HCT116 (cell line): ENCODE measurements at regions not wholly inside any gene's neighbourhood (a gene's known extent, or its start where the extent isn't known, plus 50 kb on each side); places are given as distances from the start of the nearest gene placed in this dataset.

Experiments
- ATAC-seq: fragments of 200-7000 bp; cut with Tn5 transposase; 2 replicates; pipeline ENCODE4 v1.9.1; 2020; ENCODE audit warnings: mild to moderate bottlenecking, moderate library complexity
- BruUV-seq: library from RNA; stranded (reverse); fragments of 400-500 nt; replicated peaks from 2 replicates; lab custom pipeline; 2021; lab: Mats Ljungman, UMichigan
- CTCF ChIA-PET: fragments of 300-600 bp; sonication (Branson Sonifier 250); formaldehyde crosslinking; loops from one replicate; lab custom pipeline; 2021; ENCODE audit warnings: antibody characterized with exemption; lab: Charles Lee
- POLR2A ChIA-PET: fragments of 300-600, 350-600 bp; sonication (Branson Sonifier 250); formaldehyde crosslinking; loops from one replicate; lab custom pipeline; 2021; ENCODE audit warnings: antibody characterized with exemption; lab: Charles Lee
- RAD21 ChIA-PET, 2 experiments: fragments of 300-600 bp; sonication (Branson Sonifier 250); formaldehyde crosslinking; loops; one replicate each; lab custom pipeline; 2023; ENCODE audit warnings: low total read pairs in 2 of 2; ENCODE audit not compliant: uncharacterized antibody in 2 of 2, unreplicated experiment in 2 of 2, low non-redundant PET in 1 of 2; lab: Charles Lee
- DNase-seq: peaks from one replicate; pipeline ENCODE4 v3.0.0-alpha.2; 2010; ENCODE audit warnings: low read depth, low spot score
- H2AFZ ChIP-seq: fragments of 200-600 bp; shearing (Covaris generic), sonication (generic); 2 replicates; pipeline ENCODE4 v1.6.1; 2017; ENCODE audit warnings: low read depth, mixed run types, mixed read lengths, antibody characterized with exemption, low read length; ENCODE audit not compliant: poor library complexity, severe bottlenecking
- H3K27ac ChIP-seq: 2 replicates; pipeline ENCODE4 v1.5.1; 2012; ENCODE audit warnings: low read depth, low read length
- H3K27me3 ChIP-seq: fragments of 200-600 bp; sonication (generic); 2 replicates; pipeline ENCODE4 v1.6.1; 2016; ENCODE audit warnings: mixed run types, low read length, mixed read lengths; ENCODE audit not compliant: insufficient read depth
- H3K36me3 ChIP-seq, 2 experiments: fragments of 200-500 bp in 1 of 2; fragments of 200-600 bp in 1 of 2; sonication (Bioruptor generic) in 1 of 2; sonication (generic) in 1 of 2; 2 replicates each; pipeline versions ENCODE4 v1.5.1 to v1.6.1; 2014 to 2016; ENCODE audit warnings: low read length in 2 of 2, inconsistent platforms in 1 of 2, mixed read lengths in 1 of 2, mixed run types in 1 of 2; ENCODE audit not compliant: insufficient read depth in 2 of 2, control insufficient read depth in 1 of 2
- H3K4me1 ChIP-seq, 2 experiments: fragments of 200-600 bp in 1 of 2; sonication (generic) in 1 of 2; 2 replicates each; pipeline versions ENCODE4 v1.5.1 to v1.6.1; 2012 to 2017; ENCODE audit warnings: low read length in 2 of 2, inconsistent platforms in 1 of 2, mild to moderate bottlenecking in 1 of 2, mixed read lengths in 1 of 2, mixed run types in 1 of 2, moderate library complexity in 1 of 2; ENCODE audit not compliant: insufficient read depth in 2 of 2, control insufficient read depth in 1 of 2
- H3K4me2 ChIP-seq: fragments of 200-600 bp; sonication (generic); 2 replicates; pipeline ENCODE4 v1.6.1; 2017; ENCODE audit warnings: mixed run types, low read length, mixed read lengths
- H3K4me3 ChIP-seq, 2 experiments: fragments of 200-600 bp in 1 of 2; sonication (generic) in 1 of 2; replicated peaks in 1 of 2; 2 replicates each; pipeline ENCODE4 v1.5.1; 2011 to 2016; ENCODE audit warnings: low read length in 2 of 2, control low read depth in 1 of 2, low read depth in 1 of 2, mild to moderate bottlenecking in 1 of 2, mixed read lengths in 1 of 2, mixed run types in 1 of 2
- H3K79me2 ChIP-seq: fragments of 200-600 bp; sonication (generic); 2 replicates; pipeline ENCODE4 v1.6.1; 2017; ENCODE audit warnings: mild to moderate bottlenecking, mixed run types, low read length, moderate library complexity, mixed read lengths; ENCODE audit not compliant: insufficient read depth
- H3K9ac ChIP-seq: fragments of 200-600 bp; sonication (generic); 2 replicates; pipeline ENCODE4 v1.6.1; 2016; ENCODE audit warnings: low read length, mixed read lengths
- H3K9me2 ChIP-seq: fragments of 200-600 bp; sonication (generic), shearing (Covaris generic); 2 replicates; pipeline ENCODE4 v1.6.1; 2017; ENCODE audit warnings: mixed run types, mild to moderate bottlenecking, moderate library complexity; ENCODE audit not compliant: insufficient read depth
- H3K9me3 ChIP-seq, 2 experiments: fragments of 200-500 bp in 1 of 2; fragments of 200-600 bp in 1 of 2; sonication (Bioruptor generic) in 1 of 2; sonication (generic) in 1 of 2; 2 replicates each; pipeline ENCODE4 v1.6.1; 2014 to 2017; ENCODE audit warnings: low read length in 2 of 2, mixed read lengths in 2 of 2, inconsistent platforms in 1 of 2, low read depth in 1 of 2, mild to moderate bottlenecking in 1 of 2, mixed run types in 1 of 2, moderate library complexity in 1 of 2; ENCODE audit not compliant: control insufficient read depth in 1 of 2, insufficient read depth in 1 of 2
- H4K20me1 ChIP-seq: fragments of 200-600 bp; sonication (generic), shearing (Covaris generic); 2 replicates; pipeline ENCODE4 v1.6.1; 2017; ENCODE audit warnings: mixed run types, mild to moderate bottlenecking, moderate library complexity; ENCODE audit not compliant: insufficient read depth
- CBX3 ChIP-seq: IDR thresholded peaks from 2 replicates; pipeline ENCODE4 v1.6.1; 2012; ENCODE audit warnings: low read depth
- ELF1 ChIP-seq: IDR thresholded peaks from 2 replicates; pipeline ENCODE4 v1.6.1; 2012; ENCODE audit warnings: low read depth, borderline replicate concordance
- FOSL1 ChIP-seq: IDR thresholded peaks from 2 replicates; pipeline ENCODE4 v1.6.1; 2012; ENCODE audit warnings: low read depth
- JUND ChIP-seq: IDR thresholded peaks from 2 replicates; pipeline ENCODE4 v1.6.1; 2012
- SIN3A ChIP-seq: IDR thresholded peaks from 2 replicates; pipeline ENCODE4 v1.6.1; 2012; ENCODE audit warnings: low read depth
- SP1 ChIP-seq: IDR thresholded peaks from 2 replicates; pipeline ENCODE4 v1.6.1; 2012; ENCODE audit warnings: low read depth
- SRF ChIP-seq: IDR thresholded peaks from 2 replicates; pipeline ENCODE4 v1.6.1; 2012; ENCODE audit warnings: low read depth
- TCF7L2 ChIP-seq: IDR thresholded peaks from 2 replicates; pipeline ENCODE4 v1.7.0; 2011; ENCODE audit warnings: borderline replicate concordance, inconsistent platforms; ENCODE audit not compliant: insufficient read depth, insufficient read length; ENCODE audit errors: extremely low read depth
- YY1 ChIP-seq: IDR thresholded peaks from 2 replicates; pipeline ENCODE4 v1.6.1; 2011; ENCODE audit warnings: low read length, low read depth, moderate library complexity, mild to moderate bottlenecking; ENCODE audit not compliant: insufficient replicate concordance; ENCODE audit errors: extremely low read depth
- ZNF274 ChIP-seq: fragments of 200-500 bp; sonication (Bioruptor generic); IDR thresholded peaks from 2 replicates; pipeline ENCODE4 v1.6.1; 2014; ENCODE audit warnings: mild to moderate bottlenecking, low read depth, low read length, inconsistent platforms
- intact Hi-C: fragments of 100-400 bp; cut with micrococcal nuclease; formaldehyde crosslinking; loops from 2 replicates; pipeline ENCODE4 v1.10.0; 2022
- TF ChIP-seq, protein P1 (sequence below): IDR thresholded peaks from 2 replicates; pipeline ENCODE4 v1.6.1; 2012; ENCODE audit warnings: low read depth
- TF ChIP-seq, protein P2 (sequence below): IDR thresholded peaks from 2 replicates; pipeline ENCODE4 v1.6.1; 2011; ENCODE audit warnings: mild to moderate bottlenecking, low read length, moderate library complexity; ENCODE audit not compliant: insufficient replicate concordance; ENCODE audit errors: extremely low read depth
- TF ChIP-seq, protein P3 (sequence below): IDR thresholded peaks from 2 replicates; pipeline ENCODE4 v1.6.1; 2012

DNA sequence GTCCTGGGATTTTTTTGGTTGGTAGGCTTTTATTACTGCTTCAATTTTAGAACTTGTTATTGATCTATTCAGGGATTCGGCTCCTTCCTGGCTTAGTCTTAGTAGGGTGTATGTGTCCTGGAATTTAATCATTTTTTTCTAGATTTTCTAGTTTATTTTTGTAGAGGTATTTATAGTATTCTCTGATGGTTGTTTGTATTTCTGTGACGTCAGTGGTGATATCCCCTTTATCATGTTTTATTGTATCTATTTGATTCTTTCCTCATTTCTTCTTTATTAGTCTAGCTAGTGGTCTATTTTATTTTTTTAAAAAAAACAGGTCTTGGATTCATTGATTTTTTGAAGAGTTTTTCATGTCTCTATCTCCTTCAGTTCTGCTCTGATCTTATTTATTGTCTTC, 193.3 kb upstream of the MAP2 start:
- Histone ChIP-seq H3K4me3 (no peak overlapping the region), H3K9me2 (no peaks in the 10 kb centered on the region), H2AFZ (no peak overlapping the region), H3K4me2 (no peak overlapping the region), H3K9me3 (no peaks in the 10 kb centered on the region), H3K27ac (no peak overlapping the region), H4K20me1 (no peaks in the 10 kb centered on the region), H3K36me3 (no peaks in the 10 kb centered on the region), H3K27me3 (0 out of 2 replicates have a peak, but pooled peaks cover 5% of the 10 kb centered on the region), H3K9ac (no peak overlapping the region), H3K4me1 (no peaks in the 10 kb centered on the region), H3K79me2 (no peaks in the 10 kb centered on the region)
- DNase-seq (no peak), ATAC-seq (no peak)
- RAD21 ChIA-PET: no interaction called here
- intact Hi-C loops: no loop called here
- BruUV-seq: no TSS peak
- TF ChIP-seq YY1: no peak
- no peak for TF ChIP-seq SRF
- TF ChIP-seq JUND: no peak
- no peak for TF ChIP-seq TCF7L2
- no peak for TF ChIP-seq ZNF274
- no peak for TF ChIP-seq CBX3
- TF ChIP-seq, protein P1, sequence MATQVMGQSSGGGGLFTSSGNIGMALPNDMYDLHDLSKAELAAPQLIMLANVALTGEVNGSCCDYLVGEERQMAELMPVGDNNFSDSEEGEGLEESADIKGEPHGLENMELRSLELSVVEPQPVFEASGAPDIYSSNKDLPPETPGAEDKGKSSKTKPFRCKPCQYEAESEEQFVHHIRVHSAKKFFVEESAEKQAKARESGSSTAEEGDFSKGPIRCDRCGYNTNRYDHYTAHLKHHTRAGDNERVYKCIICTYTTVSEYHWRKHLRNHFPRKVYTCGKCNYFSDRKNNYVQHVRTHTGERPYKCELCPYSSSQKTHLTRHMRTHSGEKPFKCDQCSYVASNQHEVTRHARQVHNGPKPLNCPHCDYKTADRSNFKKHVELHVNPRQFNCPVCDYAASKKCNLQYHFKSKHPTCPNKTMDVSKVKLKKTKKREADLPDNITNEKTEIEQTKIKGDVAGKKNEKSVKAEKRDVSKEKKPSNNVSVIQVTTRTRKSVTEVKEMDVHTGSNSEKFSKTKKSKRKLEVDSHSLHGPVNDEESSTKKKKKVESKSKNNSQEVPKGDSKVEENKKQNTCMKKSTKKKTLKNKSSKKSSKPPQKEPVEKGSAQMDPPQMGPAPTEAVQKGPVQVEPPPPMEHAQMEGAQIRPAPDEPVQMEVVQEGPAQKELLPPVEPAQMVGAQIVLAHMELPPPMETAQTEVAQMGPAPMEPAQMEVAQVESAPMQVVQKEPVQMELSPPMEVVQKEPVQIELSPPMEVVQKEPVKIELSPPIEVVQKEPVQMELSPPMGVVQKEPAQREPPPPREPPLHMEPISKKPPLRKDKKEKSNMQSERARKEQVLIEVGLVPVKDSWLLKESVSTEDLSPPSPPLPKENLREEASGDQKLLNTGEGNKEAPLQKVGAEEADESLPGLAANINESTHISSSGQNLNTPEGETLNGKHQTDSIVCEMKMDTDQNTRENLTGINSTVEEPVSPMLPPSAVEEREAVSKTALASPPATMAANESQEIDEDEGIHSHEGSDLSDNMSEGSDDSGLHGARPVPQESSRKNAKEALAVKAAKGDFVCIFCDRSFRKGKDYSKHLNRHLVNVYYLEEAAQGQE: no peak
- TF ChIP-seq SIN3A: no peak
- no peak for TF ChIP-seq FOSL1
- no peak for TF ChIP-seq ELF1
- TF ChIP-seq SP1: no peak
- TF ChIP-seq, protein P2, sequence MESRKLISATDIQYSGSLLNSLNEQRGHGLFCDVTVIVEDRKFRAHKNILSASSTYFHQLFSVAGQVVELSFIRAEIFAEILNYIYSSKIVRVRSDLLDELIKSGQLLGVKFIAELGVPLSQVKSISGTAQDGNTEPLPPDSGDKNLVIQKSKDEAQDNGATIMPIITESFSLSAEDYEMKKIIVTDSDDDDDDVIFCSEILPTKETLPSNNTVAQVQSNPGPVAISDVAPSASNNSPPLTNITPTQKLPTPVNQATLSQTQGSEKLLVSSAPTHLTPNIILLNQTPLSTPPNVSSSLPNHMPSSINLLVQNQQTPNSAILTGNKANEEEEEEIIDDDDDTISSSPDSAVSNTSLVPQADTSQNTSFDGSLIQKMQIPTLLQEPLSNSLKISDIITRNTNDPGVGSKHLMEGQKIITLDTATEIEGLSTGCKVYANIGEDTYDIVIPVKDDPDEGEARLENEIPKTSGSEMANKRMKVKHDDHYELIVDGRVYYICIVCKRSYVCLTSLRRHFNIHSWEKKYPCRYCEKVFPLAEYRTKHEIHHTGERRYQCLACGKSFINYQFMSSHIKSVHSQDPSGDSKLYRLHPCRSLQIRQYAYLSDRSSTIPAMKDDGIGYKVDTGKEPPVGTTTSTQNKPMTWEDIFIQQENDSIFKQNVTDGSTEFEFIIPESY: no peak
- TF ChIP-seq, protein P3, sequence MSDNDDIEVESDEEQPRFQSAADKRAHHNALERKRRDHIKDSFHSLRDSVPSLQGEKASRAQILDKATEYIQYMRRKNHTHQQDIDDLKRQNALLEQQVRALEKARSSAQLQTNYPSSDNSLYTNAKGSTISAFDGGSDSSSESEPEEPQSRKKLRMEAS: no peak
- CTCF ChIA-PET: no interaction called here
- POLR2A ChIA-PET: no interaction called here
